Skeletal muscle satellite cell (primary cell): ENCODE measurements at regions not wholly inside any gene's neighbourhood (a gene's known extent, or its start where the extent isn't known, plus 50 kb on each side); places are given as distances from the start of the nearest gene placed in this dataset.
"Not testable (repeated sequence)": the region's sequence is repeated elsewhere in the genome, so short reads cannot be mapped to it uniquely, and the experiment has no call there.

Experiments used
- H3K27me3 ChIP-seq: 2 replicates; pipeline ENCODE4 v1.7.0; 2013; ENCODE audit warnings: low read length; ENCODE audit not compliant: control insufficient read depth, insufficient read depth
- H3K36me3 ChIP-seq: 2 replicates; pipeline ENCODE4 v1.7.0; 2013; ENCODE audit warnings: mild to moderate bottlenecking, control low read depth, low read length; ENCODE audit not compliant: insufficient read depth
- H3K4me1 ChIP-seq: 2 replicates; pipeline ENCODE4 v1.7.0; 2013; ENCODE audit warnings: low read length; ENCODE audit not compliant: control insufficient read depth, insufficient read depth
- H3K4me2 ChIP-seq: 2 replicates; pipeline ENCODE4 v1.7.0; 2013; ENCODE audit warnings: mild to moderate bottlenecking, low read length
- H3K4me3 ChIP-seq: 2 replicates; pipeline ENCODE4 v1.7.0; 2013; ENCODE audit warnings: low read length
- H3K9ac ChIP-seq: 2 replicates; pipeline ENCODE4 v1.7.0; 2013; ENCODE audit warnings: mild to moderate bottlenecking, low read depth, low read length, moderate library complexity
- H3K9me3 ChIP-seq: replicated peaks from 2 replicates; pipeline ENCODE4 v1.7.0; 2013; ENCODE audit warnings: mild to moderate bottlenecking, control low read depth, low read length

- no peak overlapping the region for H3K4me3 ChIP-seq
- H3K36me3 ChIP-seq = no peaks in the 10 kb centered on the region
- H3K9me3 ChIP-seq = no peaks in the 10 kb centered on the region
- H3K4me2 ChIP-seq = no peak overlapping the region
- H3K27me3 ChIP-seq = peaks cover 10% of the 10 kb centered on the region
- no peaks in the 10 kb centered on the region for H3K4me1 ChIP-seq
- no peak overlapping the region for H3K9ac ChIP-seq
Observed at GRCh38 chr16:86350289-86350688, 160.0 kb upstream of the FOXF1 start.

DNA sequence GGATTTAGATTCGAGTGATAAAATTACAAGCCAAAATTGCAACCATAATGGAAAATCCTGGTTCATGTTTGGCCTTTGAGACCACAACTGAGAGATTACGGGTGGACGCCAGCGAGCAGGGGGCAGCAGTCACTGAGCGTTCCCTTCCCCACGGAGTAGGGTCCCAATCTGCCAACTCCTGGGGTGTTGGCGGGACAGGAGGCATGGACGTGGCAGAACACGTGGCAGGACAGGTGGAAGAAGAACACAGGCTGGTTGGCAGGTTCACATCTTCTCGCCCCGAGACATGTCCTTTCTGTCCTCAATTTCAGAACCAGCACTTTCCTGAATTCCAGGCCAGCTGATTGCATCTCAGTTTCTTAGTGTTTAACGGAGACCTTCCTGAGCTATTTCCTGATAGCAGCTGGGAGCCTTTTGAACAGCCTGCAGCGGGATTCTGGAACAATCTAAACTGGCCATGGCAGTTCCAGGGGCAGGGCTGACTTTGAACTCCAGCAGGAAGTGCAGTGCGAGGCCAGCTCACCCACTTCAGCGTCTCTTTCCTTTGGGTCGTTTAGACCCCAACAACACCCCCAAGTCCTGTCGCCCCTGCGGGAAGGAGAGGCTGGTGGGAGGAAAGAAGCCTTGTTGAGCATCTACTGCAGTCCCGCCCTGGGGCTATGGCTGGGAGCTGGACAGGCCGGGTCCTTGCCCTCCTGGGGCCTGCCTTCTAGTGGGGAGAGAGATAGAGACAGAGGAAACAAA is 159.1 kb upstream of the FOXF1 start:
- Histone ChIP-seq H3K9ac (no peak overlapping the region), H3K4me3 (no peak overlapping the region), H3K4me1 (no peaks in the 10 kb centered on the region), H3K4me2 (no peak overlapping the region), H3K27me3 (peaks cover 10% of the 10 kb centered on the region), H3K36me3 (no peaks in the 10 kb centered on the region), H3K9me3 (no peaks in the 10 kb centered on the region)

DNA sequence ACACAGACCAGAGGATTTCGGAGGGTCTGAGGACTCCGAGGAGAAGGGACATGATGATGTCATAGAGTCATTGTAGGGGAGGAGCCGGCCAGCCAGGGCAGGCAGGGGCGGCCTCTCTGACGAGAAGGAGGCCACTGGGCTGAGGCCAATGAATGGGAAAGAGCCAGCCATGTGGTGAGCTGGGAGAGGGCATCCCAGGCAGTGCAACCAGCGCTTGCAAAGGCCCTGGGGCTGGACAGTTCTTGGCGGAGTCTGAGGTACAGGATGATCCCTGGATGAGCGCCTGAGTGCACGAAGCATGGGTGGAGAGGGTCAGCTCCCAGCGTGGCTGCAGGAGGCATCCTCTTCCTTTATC is 158.6 kb upstream of the FOXF1 start:
- H3K27me3 ChIP-seq = peaks cover 10% of the 10 kb centered on the region

GRCh38 chr16:86353148-86353547 is 157.2 kb upstream of the FOXF1 start:
- Histone ChIP-seq H3K9ac (no peak overlapping the region), H3K4me1 (no peaks in the 10 kb centered on the region), H3K9me3 (no peaks in the 10 kb centered on the region), H3K4me2 (no peak overlapping the region), H3K36me3 (no peaks in the 10 kb centered on the region), H3K4me3 (no peak overlapping the region), H3K27me3 (peaks cover 10% of the 10 kb centered on the region)

More for the DNA sequence above, 158.6 kb upstream of the FOXF1 start:
- not testable (repeated sequence) for H3K4me1 ChIP-seq, H3K9ac ChIP-seq, H3K9me3 ChIP-seq, H3K36me3 ChIP-seq, H3K4me2 ChIP-seq, H3K4me3 ChIP-seq

GRCh38 chr16:86353948-86354347 is 156.4 kb upstream of the FOXF1 start:
- H3K27me3 ChIP-seq = peaks cover 10% of the 10 kb centered on the region
- no peaks in the 10 kb centered on the region for H3K36me3 ChIP-seq

GRCh38 chr16:86354641-86355513 is 155.4 kb upstream of the FOXF1 start:
- Histone ChIP-seq H3K4me2 (no peak overlapping the region), H3K36me3 (no peaks in the 10 kb centered on the region), H3K27me3 (peaks cover 10% of the 10 kb centered on the region), H3K9ac (no peak overlapping the region), H3K4me1 (no peaks in the 10 kb centered on the region), H3K9me3 (no peaks in the 10 kb centered on the region), H3K4me3 (no peak overlapping the region)

More at GRCh38 chr16:86353948-86354347, 156.4 kb upstream of the FOXF1 start:
- H3K4me1 ChIP-seq = no peaks in the 10 kb centered on the region
- H3K9ac ChIP-seq = no peak overlapping the region
- no peak overlapping the region for H3K4me3 ChIP-seq
- no peak overlapping the region for H3K4me2 ChIP-seq
- no peaks in the 10 kb centered on the region for H3K9me3 ChIP-seq

DNA sequence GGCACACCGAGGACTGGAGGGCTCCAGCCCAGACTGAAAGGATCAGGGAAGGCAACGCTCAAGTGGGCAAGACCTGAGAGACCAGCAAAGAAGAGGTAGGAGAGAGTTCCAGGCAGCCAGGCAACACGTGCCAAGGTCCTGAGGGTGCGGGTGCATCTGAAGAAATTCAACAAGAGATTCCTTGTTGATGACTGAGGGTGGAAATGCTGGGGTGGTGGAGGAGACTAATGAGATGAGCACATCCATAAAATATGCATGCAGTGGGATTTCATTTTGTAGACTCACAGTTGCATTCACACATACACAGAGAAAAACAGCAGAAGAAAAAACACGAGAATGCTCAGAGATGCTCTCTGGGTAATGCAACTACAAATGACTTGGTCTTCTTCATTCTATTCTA is 154.8 kb upstream of the FOXF1 start:
- Histone ChIP-seq H3K9ac (no peak overlapping the region), H3K4me3 (no peak overlapping the region), H3K27me3 (peaks cover 5% of the 10 kb centered on the region), H3K36me3 (no peaks in the 10 kb centered on the region), H3K9me3 (no peaks in the 10 kb centered on the region), H3K4me1 (no peaks in the 10 kb centered on the region), H3K4me2 (no peak overlapping the region)

- H3K4me2 ChIP-seq = no peak overlapping the region
- H3K9me3 ChIP-seq = no peaks in the 10 kb centered on the region
- H3K9ac ChIP-seq = no peak overlapping the region
- H3K4me3 ChIP-seq = no peak overlapping the region
- H3K4me1 ChIP-seq = no peaks in the 10 kb centered on the region
- H3K36me3 ChIP-seq = no peaks in the 10 kb centered on the region
- peaks cover under 1% of the 10 kb centered on the region for H3K27me3 ChIP-seq
Observed at GRCh38 chr16:86355951-86356350, 154.4 kb upstream of the FOXF1 start.

GRCh38 chr16:86356804-86357203 is 153.5 kb upstream of the FOXF1 start:
- no peaks in the 10 kb centered on the region for H3K4me1 ChIP-seq
- H3K4me3 ChIP-seq = no peak overlapping the region
- H3K36me3 ChIP-seq = no peaks in the 10 kb centered on the region
- no peaks in the 10 kb centered on the region for H3K9me3 ChIP-seq
- H3K27me3 ChIP-seq = no peaks in the 10 kb centered on the region
- H3K9ac ChIP-seq = no peak overlapping the region
- no peak overlapping the region for H3K4me2 ChIP-seq

GRCh38 chr16:86357303-86357702 is 153.0 kb upstream of the FOXF1 start:
- H3K4me3 ChIP-seq = no peak overlapping the region
- no peak overlapping the region for H3K9ac ChIP-seq
- H3K9me3 ChIP-seq = no peaks in the 10 kb centered on the region
- no peaks in the 10 kb centered on the region for H3K36me3 ChIP-seq
- no peak overlapping the region for H3K4me2 ChIP-seq
- no peaks in the 10 kb centered on the region for H3K27me3 ChIP-seq
- H3K4me1 ChIP-seq = no peaks in the 10 kb centered on the region

DNA sequence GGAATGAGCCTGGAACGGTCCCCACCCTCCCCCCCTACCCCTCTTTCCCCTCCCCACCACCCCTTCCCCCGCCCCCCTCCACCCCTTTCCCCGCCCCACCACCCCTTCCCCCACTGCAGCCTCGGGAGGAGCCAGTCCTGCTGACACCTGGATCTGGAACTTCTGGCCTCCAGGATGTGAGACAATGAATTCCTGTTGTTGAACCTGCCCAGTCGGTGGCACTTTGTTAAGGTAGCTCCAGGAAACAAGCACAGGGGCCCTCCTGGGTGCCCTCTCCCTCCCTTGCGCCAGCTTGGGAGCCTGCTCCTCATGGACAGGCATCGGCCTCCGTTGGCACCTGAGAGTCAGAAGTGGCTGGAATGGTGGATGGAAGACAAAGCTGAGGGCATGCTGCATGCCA is 152.4 kb upstream of the FOXF1 start:
- Histone ChIP-seq H3K4me1 (no peaks in the 10 kb centered on the region), H3K9me3 (no peaks in the 10 kb centered on the region), H3K4me3 (no peak overlapping the region), H3K4me2 (no peak overlapping the region), H3K36me3 (no peaks in the 10 kb centered on the region), H3K27me3 (no peaks in the 10 kb centered on the region), H3K9ac (no peak overlapping the region)
